H1 (cell line): ENCODE measurements at regions not wholly inside any gene's neighbourhood (a gene's known extent, or its start where the extent isn't known, plus 50 kb on each side); places are given as distances from the start of the nearest gene placed in this dataset.

ENCODE experiments used
- CEBPB ChIP-seq: IDR thresholded peaks from 2 replicates; pipeline ENCODE4 v1.6.1; 2012; ENCODE audit warnings: low read depth, low read length
- CHD2 ChIP-seq: IDR thresholded peaks from 2 replicates; pipeline ENCODE4 v1.6.1; 2012; ENCODE audit warnings: low read length, improper control_type of control experiment
- CTCF ChIP-seq, 3 experiments: IDR thresholded peaks; 1 replicate in 2 of 3; 2 replicates in 1 of 3; pipeline versions ENCODE4 v1.5.1 to v1.6.1; 2011; ENCODE audit warnings: low read length in 3 of 3, mild to moderate bottlenecking in 3 of 3, inconsistent platforms in 2 of 3, low read depth in 1 of 3, moderate library complexity in 1 of 3; ENCODE audit not compliant: insufficient read depth in 1 of 3; ENCODE audit errors: control extremely low read depth in 1 of 3
- POLR2A ChIP-seq, 2 experiments: IDR thresholded peaks; 1 replicate in 1 of 2; 2 replicates in 1 of 2; pipeline ENCODE4 v1.6.1; 2011; ENCODE audit warnings: low read depth in 2 of 2, low read length in 2 of 2, mild to moderate bottlenecking in 2 of 2; ENCODE audit errors: control extremely low read depth in 1 of 2

GRCh38 chr13:83536941-83537340 lies 345.3 kb downstream of the SLITRK1 start:
- TF ChIP-seq CEBPB (no peak), POLR2A (IDR thresholded peaks at IDR 0.05; ENCODE audit: control extremely low read depth in 1 of 2, low read depth in 2 of 2, low read length in 2 of 2) (no peak), CTCF (IDR thresholded peaks at IDR 0.05; ENCODE audit: control extremely low read depth in 1 of 3, insufficient read depth in 1 of 3, low read depth in 1 of 3, low read length in 3 of 3) (no peak), CHD2 (no peak)
